ENCODE measurements at regions not wholly inside any gene's neighbourhood (a gene's known extent, or its start where the extent isn't known, plus 50 kb on each side); places are given as distances from the start of the nearest gene placed in this dataset.

DNA sequence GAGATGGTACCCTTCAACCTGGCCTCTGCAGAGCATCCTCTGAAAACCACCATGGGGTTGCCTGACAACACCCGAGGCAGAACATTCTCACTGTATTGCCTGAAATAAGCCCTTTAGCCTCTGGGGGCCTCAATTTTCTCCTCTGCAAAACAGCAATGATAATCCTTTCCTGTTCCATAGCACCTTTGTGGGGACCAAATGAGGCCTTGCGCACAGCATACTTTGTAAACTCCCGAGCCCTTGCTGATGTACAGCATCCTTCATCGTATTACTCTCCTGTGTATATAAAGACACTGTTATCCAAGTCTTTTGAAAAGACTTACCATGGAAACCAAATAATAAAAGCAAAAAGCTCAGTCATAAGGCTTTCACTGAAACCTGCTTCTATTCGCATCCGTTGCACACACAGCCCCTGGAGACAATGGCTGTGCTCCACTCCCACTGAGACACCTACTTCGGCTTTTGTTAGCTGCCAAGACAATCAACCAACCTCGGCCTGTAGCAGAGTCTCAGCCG is 276.0 kb downstream of the FOXO1 start:
- Mint-ChIP-seq H3K9me3 (peaks cover 17% of the 10 kb centered on the region), H3K4me3 (no peak overlapping the region), H3K36me3 (no peaks in the 10 kb centered on the region), H3K27me3 (ENCODE audit: low read depth) (no peaks in the 10 kb centered on the region), H3K27ac (no peak overlapping the region), H3K4me1 (peaks cover 27% of the 10 kb centered on the region)
- DNase-seq (ENCODE audit: low spot score): no peak
- ChIA-PET POLR2A (no interaction called here), CTCF (no interaction called here)
- no peak for TF ChIP-seq GRHL2 (CRISPR knock-in tag; IDR thresholded peaks at IDR 0.05; ENCODE audit: insufficient replicate concordance, severe bottlenecking)
- no peak for TF ChIP-seq FOXK1 (CRISPR knock-in tag; IDR thresholded peaks at IDR 0.05)
- TF ChIP-seq CREM (CRISPR knock-in tag; IDR thresholded peaks at IDR 0.05): no peak
- TF ChIP-seq SP1 (CRISPR knock-in tag; conservative IDR thresholded peaks at IDR 0.05): no peak
- no peak for TF ChIP-seq FOXJ3 (CRISPR knock-in tag; IDR thresholded peaks at IDR 0.05; ENCODE audit: borderline replicate concordance)
- TF ChIP-seq, protein P1, sequence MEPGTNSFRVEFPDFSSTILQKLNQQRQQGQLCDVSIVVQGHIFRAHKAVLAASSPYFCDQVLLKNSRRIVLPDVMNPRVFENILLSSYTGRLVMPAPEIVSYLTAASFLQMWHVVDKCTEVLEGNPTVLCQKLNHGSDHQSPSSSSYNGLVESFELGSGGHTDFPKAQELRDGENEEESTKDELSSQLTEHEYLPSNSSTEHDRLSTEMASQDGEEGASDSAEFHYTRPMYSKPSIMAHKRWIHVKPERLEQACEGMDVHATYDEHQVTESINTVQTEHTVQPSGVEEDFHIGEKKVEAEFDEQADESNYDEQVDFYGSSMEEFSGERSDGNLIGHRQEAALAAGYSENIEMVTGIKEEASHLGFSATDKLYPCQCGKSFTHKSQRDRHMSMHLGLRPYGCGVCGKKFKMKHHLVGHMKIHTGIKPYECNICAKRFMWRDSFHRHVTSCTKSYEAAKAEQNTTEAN (CRISPR knock-in tag; IDR thresholded peaks at IDR 0.05): no peak
- TF ChIP-seq ZNF138 (CRISPR knock-in tag; conservative IDR thresholded peaks at IDR 0.05): no peak
- TF ChIP-seq NR3C1 (CRISPR knock-in tag; conservative IDR thresholded peaks at IDR 0.05; ENCODE audit: low read depth): no peak
- TF ChIP-seq, protein P2, sequence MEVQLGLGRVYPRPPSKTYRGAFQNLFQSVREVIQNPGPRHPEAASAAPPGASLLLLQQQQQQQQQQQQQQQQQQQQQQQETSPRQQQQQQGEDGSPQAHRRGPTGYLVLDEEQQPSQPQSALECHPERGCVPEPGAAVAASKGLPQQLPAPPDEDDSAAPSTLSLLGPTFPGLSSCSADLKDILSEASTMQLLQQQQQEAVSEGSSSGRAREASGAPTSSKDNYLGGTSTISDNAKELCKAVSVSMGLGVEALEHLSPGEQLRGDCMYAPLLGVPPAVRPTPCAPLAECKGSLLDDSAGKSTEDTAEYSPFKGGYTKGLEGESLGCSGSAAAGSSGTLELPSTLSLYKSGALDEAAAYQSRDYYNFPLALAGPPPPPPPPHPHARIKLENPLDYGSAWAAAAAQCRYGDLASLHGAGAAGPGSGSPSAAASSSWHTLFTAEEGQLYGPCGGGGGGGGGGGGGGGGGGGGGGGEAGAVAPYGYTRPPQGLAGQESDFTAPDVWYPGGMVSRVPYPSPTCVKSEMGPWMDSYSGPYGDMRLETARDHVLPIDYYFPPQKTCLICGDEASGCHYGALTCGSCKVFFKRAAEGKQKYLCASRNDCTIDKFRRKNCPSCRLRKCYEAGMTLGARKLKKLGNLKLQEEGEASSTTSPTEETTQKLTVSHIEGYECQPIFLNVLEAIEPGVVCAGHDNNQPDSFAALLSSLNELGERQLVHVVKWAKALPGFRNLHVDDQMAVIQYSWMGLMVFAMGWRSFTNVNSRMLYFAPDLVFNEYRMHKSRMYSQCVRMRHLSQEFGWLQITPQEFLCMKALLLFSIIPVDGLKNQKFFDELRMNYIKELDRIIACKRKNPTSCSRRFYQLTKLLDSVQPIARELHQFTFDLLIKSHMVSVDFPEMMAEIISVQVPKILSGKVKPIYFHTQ (CRISPR knock-in tag; IDR thresholded peaks at IDR 0.05): no peak
- TF ChIP-seq, protein P3, sequence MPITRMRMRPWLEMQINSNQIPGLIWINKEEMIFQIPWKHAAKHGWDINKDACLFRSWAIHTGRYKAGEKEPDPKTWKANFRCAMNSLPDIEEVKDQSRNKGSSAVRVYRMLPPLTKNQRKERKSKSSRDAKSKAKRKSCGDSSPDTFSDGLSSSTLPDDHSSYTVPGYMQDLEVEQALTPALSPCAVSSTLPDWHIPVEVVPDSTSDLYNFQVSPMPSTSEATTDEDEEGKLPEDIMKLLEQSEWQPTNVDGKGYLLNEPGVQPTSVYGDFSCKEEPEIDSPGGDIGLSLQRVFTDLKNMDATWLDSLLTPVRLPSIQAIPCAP (CRISPR knock-in tag; IDR thresholded peaks at IDR 0.05): no peak
- peak; percentile 78 for ATAC-seq

DNA sequence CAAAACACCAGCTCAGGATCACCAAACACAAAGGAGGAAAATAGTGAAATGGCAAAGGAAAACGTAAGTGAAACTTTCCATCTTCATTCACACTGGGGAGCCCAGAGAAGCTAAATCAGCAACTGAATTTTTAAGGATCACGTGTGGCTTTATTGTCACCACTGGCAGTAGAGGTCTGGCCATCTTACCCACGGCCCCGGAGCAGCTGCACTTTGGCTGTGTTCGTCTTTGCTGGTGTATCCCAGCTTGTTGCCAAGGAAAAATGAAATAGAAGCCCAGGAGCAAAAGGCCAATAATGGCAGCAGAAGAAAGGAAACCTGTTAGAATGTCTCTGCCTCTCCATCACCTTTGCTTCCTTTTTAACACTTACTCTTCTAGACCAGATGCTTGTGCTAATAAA is 274.7 kb downstream of the FOXO1 start:
- H3K36me3 Mint-ChIP-seq: 0 out of 2 replicates have a peak, but pooled peaks cover 5% of the 10 kb centered on the region
- DNase-seq (ENCODE audit: low spot score): no peak
- H3K4me1 Mint-ChIP-seq: peaks cover 24% of the 10 kb centered on the region
- peaks cover 27% of the 10 kb centered on the region for H3K9me3 Mint-ChIP-seq
- ChIA-PET POLR2A (no interaction called here), CTCF (no interaction called here)
- H3K27me3 Mint-ChIP-seq (ENCODE audit: low read depth): no peaks in the 10 kb centered on the region
- H3K27ac Mint-ChIP-seq: no peak overlapping the region
- no peak overlapping the region for H3K4me3 Mint-ChIP-seq
- TF ChIP-seq, protein P4, sequence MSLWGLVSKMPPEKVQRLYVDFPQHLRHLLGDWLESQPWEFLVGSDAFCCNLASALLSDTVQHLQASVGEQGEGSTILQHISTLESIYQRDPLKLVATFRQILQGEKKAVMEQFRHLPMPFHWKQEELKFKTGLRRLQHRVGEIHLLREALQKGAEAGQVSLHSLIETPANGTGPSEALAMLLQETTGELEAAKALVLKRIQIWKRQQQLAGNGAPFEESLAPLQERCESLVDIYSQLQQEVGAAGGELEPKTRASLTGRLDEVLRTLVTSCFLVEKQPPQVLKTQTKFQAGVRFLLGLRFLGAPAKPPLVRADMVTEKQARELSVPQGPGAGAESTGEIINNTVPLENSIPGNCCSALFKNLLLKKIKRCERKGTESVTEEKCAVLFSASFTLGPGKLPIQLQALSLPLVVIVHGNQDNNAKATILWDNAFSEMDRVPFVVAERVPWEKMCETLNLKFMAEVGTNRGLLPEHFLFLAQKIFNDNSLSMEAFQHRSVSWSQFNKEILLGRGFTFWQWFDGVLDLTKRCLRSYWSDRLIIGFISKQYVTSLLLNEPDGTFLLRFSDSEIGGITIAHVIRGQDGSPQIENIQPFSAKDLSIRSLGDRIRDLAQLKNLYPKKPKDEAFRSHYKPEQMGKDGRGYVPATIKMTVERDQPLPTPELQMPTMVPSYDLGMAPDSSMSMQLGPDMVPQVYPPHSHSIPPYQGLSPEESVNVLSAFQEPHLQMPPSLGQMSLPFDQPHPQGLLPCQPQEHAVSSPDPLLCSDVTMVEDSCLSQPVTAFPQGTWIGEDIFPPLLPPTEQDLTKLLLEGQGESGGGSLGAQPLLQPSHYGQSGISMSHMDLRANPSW (CRISPR knock-in tag; conservative IDR thresholded peaks at IDR 0.05; ENCODE audit: low read depth): no peak
- TF ChIP-seq, protein P5, sequence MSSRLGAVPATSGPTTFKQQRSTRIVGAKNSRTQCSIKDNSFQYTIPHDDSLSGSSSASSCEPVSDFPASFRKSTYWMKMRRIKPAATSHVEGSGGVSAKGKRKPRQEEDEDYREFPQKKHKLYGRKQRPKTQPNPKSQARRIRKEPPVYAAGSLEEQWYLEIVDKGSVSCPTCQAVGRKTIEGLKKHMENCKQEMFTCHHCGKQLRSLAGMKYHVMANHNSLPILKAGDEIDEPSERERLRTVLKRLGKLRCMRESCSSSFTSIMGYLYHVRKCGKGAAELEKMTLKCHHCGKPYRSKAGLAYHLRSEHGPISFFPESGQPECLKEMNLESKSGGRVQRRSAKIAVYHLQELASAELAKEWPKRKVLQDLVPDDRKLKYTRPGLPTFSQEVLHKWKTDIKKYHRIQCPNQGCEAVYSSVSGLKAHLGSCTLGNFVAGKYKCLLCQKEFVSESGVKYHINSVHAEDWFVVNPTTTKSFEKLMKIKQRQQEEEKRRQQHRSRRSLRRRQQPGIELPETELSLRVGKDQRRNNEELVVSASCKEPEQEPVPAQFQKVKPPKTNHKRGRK (CRISPR knock-in tag; IDR thresholded peaks at IDR 0.05; ENCODE audit: borderline replicate concordance): no peak
- no peak for TF ChIP-seq ZNF396 (CRISPR knock-in tag; IDR thresholded peaks at IDR 0.05; ENCODE audit: borderline replicate concordance)
- TF ChIP-seq OVOL2 (CRISPR knock-in tag; IDR thresholded peaks at IDR 0.05; ENCODE audit: borderline replicate concordance): no peak
- TF ChIP-seq ZNF671 (CRISPR knock-in tag; IDR thresholded peaks at IDR 0.05): no peak
- no peak for TF ChIP-seq NR3C1 (CRISPR knock-in tag; conservative IDR thresholded peaks at IDR 0.05; ENCODE audit: low read depth)
- no peak for TF ChIP-seq GABPB1 (CRISPR knock-in tag; IDR thresholded peaks at IDR 0.05)
- TF ChIP-seq ZNF138 (CRISPR knock-in tag; conservative IDR thresholded peaks at IDR 0.05): no peak
- TF ChIP-seq ZNF219 (CRISPR knock-in tag; IDR thresholded peaks at IDR 0.05; ENCODE audit: borderline replicate concordance): no peak
- TF ChIP-seq HMGA2 (CRISPR knock-in tag; IDR thresholded peaks at IDR 0.05): no peak
- TF ChIP-seq, protein P6, sequence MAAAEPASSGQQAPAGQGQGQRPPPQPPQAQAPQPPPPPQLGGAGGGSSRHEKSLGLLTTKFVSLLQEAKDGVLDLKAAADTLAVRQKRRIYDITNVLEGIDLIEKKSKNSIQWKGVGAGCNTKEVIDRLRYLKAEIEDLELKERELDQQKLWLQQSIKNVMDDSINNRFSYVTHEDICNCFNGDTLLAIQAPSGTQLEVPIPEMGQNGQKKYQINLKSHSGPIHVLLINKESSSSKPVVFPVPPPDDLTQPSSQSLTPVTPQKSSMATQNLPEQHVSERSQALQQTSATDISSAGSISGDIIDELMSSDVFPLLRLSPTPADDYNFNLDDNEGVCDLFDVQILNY (CRISPR knock-in tag; IDR thresholded peaks at IDR 0.05): no peak
- no peak for TF ChIP-seq TEAD4 (CRISPR knock-in tag; IDR thresholded peaks at IDR 0.05)
- no peak for TF ChIP-seq NR1H2 (CRISPR knock-in tag; IDR thresholded peaks at IDR 0.05)
- TF ChIP-seq, protein P7, sequence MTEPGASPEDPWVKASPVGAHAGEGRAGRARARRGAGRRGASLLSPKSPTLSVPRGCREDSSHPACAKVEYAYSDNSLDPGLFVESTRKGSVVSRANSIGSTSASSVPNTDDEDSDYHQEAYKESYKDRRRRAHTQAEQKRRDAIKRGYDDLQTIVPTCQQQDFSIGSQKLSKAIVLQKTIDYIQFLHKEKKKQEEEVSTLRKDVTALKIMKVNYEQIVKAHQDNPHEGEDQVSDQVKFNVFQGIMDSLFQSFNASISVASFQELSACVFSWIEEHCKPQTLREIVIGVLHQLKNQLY (CRISPR knock-in tag; IDR thresholded peaks at IDR 0.05): no peak
- ATAC-seq: no peak
